Trophoblast cell (in vitro differentiated cells and primary cell): ENCODE measurements at regions not wholly inside any gene's neighbourhood (a gene's known extent, or its start where the extent isn't known, plus 50 kb on each side); places are given as distances from the start of the nearest gene placed in this dataset.

Source experiments
- DNase-seq, 2 donors: peaks; one replicate each; pipeline ENCODE4 v3.0.0-alpha.2; 2016
- H2AFZ ChIP-seq: 2 replicates; pipeline ENCODE4 v1.6.1; 2013; ENCODE audit warnings: low read length, moderate library complexity, mild to moderate bottlenecking; ENCODE audit not compliant: insufficient read depth, poor library complexity
- H2AK5ac ChIP-seq: 2 replicates; pipeline ENCODE4 v1.6.1; 2013; ENCODE audit warnings: mild to moderate bottlenecking, low read length
- H2BK120ac ChIP-seq: 2 replicates; pipeline ENCODE4 v1.6.1; 2013; ENCODE audit warnings: low read length, mild to moderate bottlenecking, moderate library complexity; ENCODE audit not compliant: insufficient read depth, poor library complexity
- H2BK12ac ChIP-seq: 2 replicates; pipeline ENCODE4 v1.6.1; 2013; ENCODE audit warnings: mild to moderate bottlenecking, low read length, moderate library complexity
- H2BK5ac ChIP-seq: 2 replicates; pipeline ENCODE4 v1.6.1; 2013; ENCODE audit warnings: low read length, low read depth, moderate library complexity, mild to moderate bottlenecking; ENCODE audit not compliant: poor library complexity
- H3K14ac ChIP-seq: 2 replicates; pipeline ENCODE4 v1.6.1; 2013; ENCODE audit warnings: mild to moderate bottlenecking, low read length
- H3K18ac ChIP-seq: 2 replicates; pipeline ENCODE4 v1.6.1; 2013; ENCODE audit warnings: mild to moderate bottlenecking, low read length
- H3K23ac ChIP-seq: 2 replicates; pipeline ENCODE4 v1.6.1; 2013; ENCODE audit warnings: low read length
- H3K27ac ChIP-seq: 2 replicates; pipeline ENCODE4 v1.5.1; 2013; ENCODE audit warnings: low read depth, mild to moderate bottlenecking, inconsistent platforms, low read length, moderate library complexity
- H3K27me3 ChIP-seq: 2 replicates; pipeline ENCODE4 v1.6.1; 2013; ENCODE audit warnings: inconsistent platforms, mild to moderate bottlenecking, low read length, moderate library complexity; ENCODE audit not compliant: insufficient read depth
- H3K36me3 ChIP-seq, 2 experiments: 1 replicate in 1 of 2; 2 replicates in 1 of 2; pipeline ENCODE4 v1.6.1; 2013; ENCODE audit warnings: low read length in 2 of 2, mild to moderate bottlenecking in 2 of 2, moderate library complexity in 1 of 2; ENCODE audit not compliant: insufficient read depth in 2 of 2, control insufficient read depth in 1 of 2
- H3K4ac ChIP-seq: 2 replicates; pipeline ENCODE4 v1.6.1; 2013; ENCODE audit warnings: low read depth, mild to moderate bottlenecking, low read length, moderate library complexity
- H3K4me1 ChIP-seq, 2 experiments: 1 replicate in 1 of 2; 2 replicates in 1 of 2; pipeline ENCODE4 v1.6.1; 2013; ENCODE audit warnings: low read length in 2 of 2, mild to moderate bottlenecking in 2 of 2, moderate library complexity in 1 of 2; ENCODE audit not compliant: insufficient read depth in 2 of 2, control insufficient read depth in 1 of 2
- H3K4me2 ChIP-seq: 2 replicates; pipeline ENCODE4 v1.6.1; 2013; ENCODE audit warnings: inconsistent platforms, mild to moderate bottlenecking, low read length, moderate library complexity
- H3K4me3 ChIP-seq: 2 replicates; pipeline ENCODE4 v1.5.1; 2013; ENCODE audit warnings: mild to moderate bottlenecking, low read depth, low read length, inconsistent platforms
- H3K79me1 ChIP-seq: one replicate; pipeline ENCODE4 v1.6.1; 2013; ENCODE audit warnings: low read length
- H3K79me2 ChIP-seq: 2 replicates; pipeline ENCODE4 v1.6.1; 2013; ENCODE audit warnings: low read length, mild to moderate bottlenecking; ENCODE audit not compliant: control insufficient read depth, insufficient read depth, poor library complexity
- H3K9ac ChIP-seq: 2 replicates; pipeline ENCODE4 v1.6.1; 2013; ENCODE audit warnings: mild to moderate bottlenecking, low read length
- H3K9me3 ChIP-seq: 2 replicates; pipeline ENCODE4 v1.6.1; 2013; ENCODE audit warnings: low read depth, mild to moderate bottlenecking, control low read depth, inconsistent platforms, low read length; ENCODE audit not compliant: insufficient read depth
- H4K12ac ChIP-seq: 2 replicates; pipeline ENCODE4 v1.6.1; 2013; ENCODE audit warnings: low read depth, mild to moderate bottlenecking, low read length, moderate library complexity
- H4K8ac ChIP-seq: 2 replicates; pipeline ENCODE4 v1.6.1; 2013; ENCODE audit warnings: low read depth, mild to moderate bottlenecking, low read length, moderate library complexity
- H4K91ac ChIP-seq: one replicate; pipeline ENCODE4 v1.6.1; 2013; ENCODE audit warnings: low read depth, mild to moderate bottlenecking, low read length, moderate library complexity
- WGBS: extraction: QIAGEN DNeasy Blood & Tissue Kit; methylation state at CpG from one replicate; pipeline ENCODE4 v1.1.7; 2013; ENCODE audit warnings: missing lambda C conversion rate; ENCODE audit not compliant: insufficient read length, insufficient coverage; ENCODE audit errors: extremely low coverage; 5-methylcytosine and 5-hydroxymethylcytosine counted together

DNA sequence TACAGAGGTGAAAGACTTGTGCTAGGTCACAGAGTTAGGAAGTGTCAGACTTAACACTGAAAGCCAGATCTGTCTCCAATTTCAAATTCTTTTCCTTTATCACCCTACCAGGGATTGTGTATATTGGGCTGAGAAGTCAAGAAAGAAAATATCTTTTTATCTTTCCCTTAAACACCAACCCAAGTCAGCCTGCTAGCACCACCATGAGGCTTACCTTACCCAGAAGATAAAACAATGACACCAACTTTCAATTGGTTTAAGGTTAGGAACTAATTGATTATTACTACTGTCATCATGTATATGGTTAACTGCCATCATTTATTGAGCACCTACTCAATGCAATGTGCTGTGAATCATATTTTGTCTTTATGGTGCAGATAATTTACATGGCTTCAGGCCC is 178.9 kb upstream of the FOXD3 start:
- H3K23ac ChIP-seq: no peak overlapping the region
- H3K27ac ChIP-seq: no peak overlapping the region
- no peak overlapping the region for H3K4me3 ChIP-seq
- H2BK5ac ChIP-seq: no peak overlapping the region
- no peaks in the 10 kb centered on the region for H3K9me3 ChIP-seq
- H2BK12ac ChIP-seq: no peak overlapping the region
- H2AK5ac ChIP-seq: no peak overlapping the region
- no peak overlapping the region for H3K9ac ChIP-seq
- no peaks in the 10 kb centered on the region for H3K27me3 ChIP-seq
- H3K36me3 ChIP-seq: no peaks in the 10 kb centered on the region
- H3K79me1 ChIP-seq: no peaks in the 10 kb centered on the region
- H3K18ac ChIP-seq: no peak overlapping the region
- no peak overlapping the region for H3K4me2 ChIP-seq
- no peak overlapping the region for H2BK120ac ChIP-seq
- H4K8ac ChIP-seq: no peak overlapping the region
- no peaks in the 10 kb centered on the region for H3K79me2 ChIP-seq
- no peak overlapping the region for H3K4ac ChIP-seq
- no peak overlapping the region for H4K91ac ChIP-seq
- no peaks in the 10 kb centered on the region for H3K4me1 ChIP-seq
- no peak overlapping the region for H2AFZ ChIP-seq
- H4K12ac ChIP-seq: no peak overlapping the region
- H3K14ac ChIP-seq: no peak overlapping the region
- no peak for DNase-seq

GRCh38 chr1:63147783-63148182 is 174.6 kb upstream of the FOXD3 start:
- H2BK5ac ChIP-seq: no peak overlapping the region
- no peak overlapping the region for H2BK120ac ChIP-seq
- DNase-seq: no peak
- H3K18ac ChIP-seq: no peak overlapping the region
- no peak overlapping the region for H3K4me3 ChIP-seq
- H2AFZ ChIP-seq: no peak overlapping the region
- H3K79me2 ChIP-seq: no peaks in the 10 kb centered on the region
- H3K14ac ChIP-seq: no peak overlapping the region
- no peak overlapping the region for H3K23ac ChIP-seq
- no peak overlapping the region for H2BK12ac ChIP-seq
- no peaks in the 10 kb centered on the region for H3K9me3 ChIP-seq
- no CpG with 5 or more reads among the region's 3 CpGs for WGBS
- H3K27me3 ChIP-seq: no peaks in the 10 kb centered on the region
- no peak overlapping the region for H3K4me2 ChIP-seq
- no peak overlapping the region for H3K4ac ChIP-seq
- no peaks in the 10 kb centered on the region for H3K36me3 ChIP-seq
- no peak overlapping the region for H3K9ac ChIP-seq
- H2AK5ac ChIP-seq: no peak overlapping the region
- H4K12ac ChIP-seq: no peak overlapping the region
- H4K8ac ChIP-seq: no peak overlapping the region
- H4K91ac ChIP-seq: no peak overlapping the region
- no peak overlapping the region for H3K27ac ChIP-seq
- peaks cover 0 to 2% of the 10 kb centered on the region in 2 experiments for H3K4me1 ChIP-seq
- no peaks in the 10 kb centered on the region for H3K79me1 ChIP-seq

DNA sequence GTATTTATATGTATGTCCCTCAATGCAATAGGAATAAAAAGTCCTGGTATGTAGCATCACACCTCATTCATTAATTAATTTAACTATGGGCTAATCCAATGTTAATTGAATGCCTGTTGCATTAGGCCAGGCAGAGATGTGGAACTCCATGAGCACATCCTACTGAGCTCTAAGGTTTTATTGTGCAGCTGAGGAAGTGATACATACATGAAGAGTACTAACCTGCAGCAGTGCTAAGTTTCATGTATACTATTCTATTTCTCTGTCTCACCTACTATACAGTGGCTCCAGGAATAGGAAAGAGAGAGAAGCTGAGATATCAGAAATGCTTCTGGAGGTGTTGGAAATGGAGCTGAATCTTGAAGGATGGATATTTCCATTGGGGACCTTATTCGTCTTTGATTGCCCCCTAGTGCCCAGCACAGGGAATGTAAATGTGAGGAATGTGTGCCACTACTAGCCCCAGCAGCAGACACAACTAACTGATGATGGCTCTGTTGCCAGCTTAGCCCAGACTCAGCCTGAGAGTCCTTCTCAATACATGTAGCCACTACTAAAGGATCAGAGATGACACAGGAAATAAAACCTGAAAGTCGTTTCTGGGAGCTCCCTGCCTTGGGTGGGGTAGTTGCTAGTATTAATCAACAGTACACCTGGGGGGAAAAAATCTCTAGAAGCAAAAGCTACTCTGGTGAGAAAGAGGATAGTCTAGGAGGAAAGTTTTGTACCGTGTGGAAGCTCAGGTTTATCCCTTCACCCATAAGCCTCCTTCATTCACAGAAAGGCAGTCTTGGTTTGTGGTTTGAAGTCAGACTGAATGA is 173.3 kb upstream of the FOXD3 start:
- Histone ChIP-seq H3K14ac (no peak overlapping the region), H3K4me1 (peaks cover 0 to 2% of the 10 kb centered on the region in 2 experiments), H4K8ac (no peak overlapping the region), H3K23ac (no peak overlapping the region), H3K27ac (no peak overlapping the region), H3K4me3 (no peak overlapping the region), H4K91ac (no peak overlapping the region), H2AK5ac (no peak overlapping the region), H2BK5ac (no peak overlapping the region), H3K79me1 (no peaks in the 10 kb centered on the region), H2BK120ac (no peak overlapping the region), H3K18ac (no peak overlapping the region), H2AFZ (no peak overlapping the region), H4K12ac (no peak overlapping the region), H3K4me2 (no peak overlapping the region), H3K36me3 (no peaks in the 10 kb centered on the region), H3K4ac (no peak overlapping the region), H3K27me3 (no peaks in the 10 kb centered on the region), H3K79me2 (no peaks in the 10 kb centered on the region), H2BK12ac (no peak overlapping the region), H3K9me3 (no peaks in the 10 kb centered on the region), H3K9ac (no peak overlapping the region)
- DNase-seq: peak in 1 of 2 donors; percentile 58
- no CpG with 5 or more reads among the region's 3 CpGs for WGBS

DNA sequence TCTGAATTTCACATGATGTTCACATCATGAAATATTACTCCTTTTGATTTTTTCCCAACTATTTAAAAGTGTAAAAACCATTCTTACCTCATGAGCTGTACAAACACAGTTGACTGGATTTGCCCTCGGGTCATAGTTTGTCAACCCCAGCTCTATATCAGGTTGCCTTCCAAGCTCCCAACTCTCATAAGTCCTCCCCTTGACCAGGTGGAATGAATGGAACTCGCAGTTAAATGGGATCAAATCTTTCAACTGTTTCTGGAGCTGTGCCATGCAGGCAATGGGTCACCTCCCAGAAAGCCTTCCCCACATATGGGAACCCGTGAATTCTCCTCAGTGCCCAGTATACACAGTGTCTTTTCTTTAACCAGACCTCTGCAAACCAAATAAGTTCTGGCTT is 169.8 kb upstream of the FOXD3 start:
- Histone ChIP-seq H3K4me2 (no peak overlapping the region), H3K23ac (no peak overlapping the region), H2AK5ac (no peak overlapping the region), H3K4me3 (no peak overlapping the region), H2BK5ac (no peak overlapping the region), H3K9ac (no peak overlapping the region), H4K91ac (no peak overlapping the region), H3K9me3 (no peaks in the 10 kb centered on the region), H3K79me2 (no peaks in the 10 kb centered on the region), H2BK12ac (no peak overlapping the region), H2BK120ac (no peak overlapping the region), H3K36me3 (no peaks in the 10 kb centered on the region), H4K8ac (no peak overlapping the region), H3K4me1 (peaks cover 0 to 2% of the 10 kb centered on the region in 2 experiments), H3K18ac (no peak overlapping the region), H4K12ac (no peak overlapping the region), H2AFZ (no peak overlapping the region), H3K27me3 (no peaks in the 10 kb centered on the region), H3K27ac (no peak overlapping the region), H3K14ac (no peak overlapping the region), H3K4ac (no peak overlapping the region), H3K79me1 (no peaks in the 10 kb centered on the region)
- no CpG with 5 or more reads among the region's 3 CpGs for WGBS
- DNase-seq: peak; percentile 19 to 34
